ENCODE measurements at regions not wholly inside any gene's neighbourhood (a gene's known extent, or its start where the extent isn't known, plus 50 kb on each side); places are given as distances from the start of the nearest gene placed in this dataset.

GRCh38 chr10:111556666-111557065, 479.8 kb downstream of the ADRA2A start:
- no peak for TF ChIP-seq CTCF (conservative IDR thresholded peaks at IDR 0.05; ENCODE audit: low read length)
- TF ChIP-seq EZH2phosphoT487 (IDR thresholded peaks at IDR 0.05; ENCODE audit: borderline replicate concordance) = no peak

Data from Loucy (cell line).